H1 (cell line): ENCODE measurements at regions not wholly inside any gene's neighbourhood (a gene's known extent, or its start where the extent isn't known, plus 50 kb on each side); places are given as distances from the start of the nearest gene placed in this dataset.

Source experiments
- CTCF ChIA-PET: fragments of 300-600 bp; sonication (Branson Sonifier 250); formaldehyde crosslinking; loops from one replicate; lab custom pipeline; 2021; ENCODE audit not compliant: partially characterized antibody; lab: Charles Lee
- POLR2A ChIA-PET: fragments of 300-600 bp; sonication (Branson Sonifier 250); formaldehyde crosslinking; loops from one replicate; lab custom pipeline; 2021; ENCODE audit warnings: inconsistent platforms; ENCODE audit not compliant: partially characterized antibody; lab: Charles Lee
- DNase-seq, 2 experiments: peaks; one replicate each; pipeline versions ENCODE4 v3.0.0 to v3.0.0-alpha.2; 2010 to 2022; ENCODE audit warnings: low spot score in 2 of 2, low read depth in 1 of 2, mixed read lengths in 1 of 2
- FAIRE-seq: peaks from 2 replicates; lab custom pipeline; 2011; peaks lifted over from hg19 to GRCh38; lab: Jason Lieb, UNC
- H2AFZ ChIP-seq: 2 replicates; pipeline ENCODE4 v1.8.1; 2012; ENCODE audit warnings: low read length, inconsistent platforms
- H2AK5ac ChIP-seq: 2 replicates; pipeline ENCODE4 v1.6.1; 2013; ENCODE audit warnings: low read depth, low read length
- H2BK120ac ChIP-seq: replicated peaks from 2 replicates; pipeline ENCODE3; 2013; ENCODE audit warnings: low read depth, low read length, inconsistent platforms
- H2BK12ac ChIP-seq: 2 replicates; pipeline ENCODE4 v1.6.1; 2013; ENCODE audit warnings: low read depth, low read length
- H2BK15ac ChIP-seq: 2 replicates; pipeline ENCODE4 v1.6.1; 2013; ENCODE audit warnings: low read length
- H2BK20ac ChIP-seq: 2 replicates; pipeline ENCODE4 v1.6.1; 2013; ENCODE audit warnings: low read length
- H2BK5ac ChIP-seq: 2 replicates; pipeline ENCODE4 v1.6.1; 2013; ENCODE audit warnings: low read depth, low read length
- H3K14ac ChIP-seq: 2 replicates; pipeline ENCODE4 v1.6.1; 2013; ENCODE audit warnings: inconsistent platforms; ENCODE audit not compliant: insufficient read length
- H3K18ac ChIP-seq: 2 replicates; pipeline ENCODE4 v1.6.1; 2013; ENCODE audit warnings: low read length; ENCODE audit errors: extremely low read depth
- H3K23ac ChIP-seq: 2 replicates; pipeline ENCODE4 v1.6.1; 2013; ENCODE audit warnings: inconsistent platforms; ENCODE audit not compliant: insufficient read length
- H3K23me2 ChIP-seq: 2 replicates; pipeline ENCODE4 v1.6.1; 2013; ENCODE audit warnings: low read depth, low read length
- H3K27ac ChIP-seq: 2 replicates; pipeline ENCODE4 v1.6.1; 2011; ENCODE audit warnings: low read depth, low read length, inconsistent platforms
- H3K27me3 ChIP-seq, 4 experiments: replicated peaks in 1 of 4; 1 replicate in 1 of 4; 2 replicates in 3 of 4; pipeline versions ENCODE4 v1.6.1 to v1.8.1; 2011 to 2013; ENCODE audit warnings: low read length in 3 of 4, mild to moderate bottlenecking in 3 of 4, inconsistent platforms in 2 of 4, mixed read lengths in 2 of 4, moderate library complexity in 1 of 4; ENCODE audit not compliant: control insufficient read depth in 3 of 4, insufficient read depth in 3 of 4; ENCODE audit errors: extremely low read depth in 1 of 4
- H3K36me3 ChIP-seq, 4 experiments: 2 replicates each; pipeline versions ENCODE4 v1.6.1 to v1.8.1; 2011 to 2013; ENCODE audit warnings: mild to moderate bottlenecking in 4 of 4, low read length in 3 of 4, moderate library complexity in 2 of 4, control low read depth in 1 of 4, inconsistent platforms in 1 of 4; ENCODE audit not compliant: insufficient read depth in 4 of 4, control insufficient read depth in 2 of 4
- H3K4ac ChIP-seq: replicated peaks from 2 replicates; pipeline ENCODE3; 2013; ENCODE audit warnings: low read length, low read depth, mixed read lengths, inconsistent platforms; ENCODE audit not compliant: insufficient read length
- H3K4me1 ChIP-seq, 4 experiments: replicated peaks in 1 of 4; 1 replicate in 1 of 4; 2 replicates in 3 of 4; pipeline versions ENCODE4 v1.6.1 to v1.8.1; 2011 to 2013; ENCODE audit warnings: low read length in 3 of 4, inconsistent platforms in 2 of 4, mixed read lengths in 1 of 4; ENCODE audit not compliant: insufficient read depth in 4 of 4, control insufficient read depth in 3 of 4
- H3K4me2 ChIP-seq, 2 experiments: 2 replicates each; pipeline versions ENCODE4 v1.6.1 to v1.8.1; 2011 to 2013; ENCODE audit warnings: low read depth in 2 of 2, low read length in 2 of 2, control low read depth in 1 of 2, inconsistent platforms in 1 of 2, mild to moderate bottlenecking in 1 of 2; ENCODE audit not compliant: insufficient read depth in 1 of 2
- H3K4me3 ChIP-seq, 4 experiments: fragments of 200-600, 300-600 bp in 1 of 4; sonication (generic), shearing (Covaris generic), sonication (Bioruptor Twin) in 1 of 4; 2 replicates each; pipeline versions ENCODE4 v1.5.1 to v1.8.1; 2011 to 2016; ENCODE audit warnings: low read length in 4 of 4, low read depth in 3 of 4, control low read depth in 2 of 4, inconsistent platforms in 2 of 4, mild to moderate bottlenecking in 2 of 4, mixed read lengths in 1 of 4, moderate library complexity in 1 of 4; ENCODE audit not compliant: insufficient read depth in 2 of 4; ENCODE audit errors: extremely low read depth in 1 of 4
- H3K56ac ChIP-seq: replicated peaks from 2 replicates; pipeline ENCODE3; 2013; ENCODE audit warnings: low read depth, mild to moderate bottlenecking, mixed read lengths, low read length, inconsistent platforms; ENCODE audit not compliant: insufficient read length
- H3K79me1 ChIP-seq: 2 replicates; pipeline ENCODE4 v1.6.1; 2013; ENCODE audit warnings: low read depth, low read length, control low read depth
- H3K79me2 ChIP-seq, 2 experiments: 2 replicates each; pipeline versions ENCODE4 v1.6.1 to v1.8.1; 2012 to 2013; ENCODE audit warnings: low read length in 2 of 2, mild to moderate bottlenecking in 2 of 2, inconsistent platforms in 1 of 2; ENCODE audit not compliant: insufficient read depth in 2 of 2, control insufficient read depth in 1 of 2
- H3K9ac ChIP-seq, 4 experiments: replicated peaks in 1 of 4; 1 replicate in 1 of 4; 2 replicates in 3 of 4; pipeline versions ENCODE4 v1.6.1 to v1.8.1; 2011 to 2013; ENCODE audit warnings: low read depth in 3 of 4, low read length in 3 of 4, control low read depth in 2 of 4, mild to moderate bottlenecking in 2 of 4, moderate library complexity in 2 of 4, inconsistent platforms in 1 of 4; ENCODE audit errors: extremely low read depth in 1 of 4
- H3K9me3 ChIP-seq, 2 experiments: 2 replicates each; pipeline versions ENCODE4 v1.6.1 to v1.8.1; 2012 to 2013; ENCODE audit warnings: mild to moderate bottlenecking in 2 of 2, moderate library complexity in 2 of 2, control low read depth in 1 of 2, inconsistent platforms in 1 of 2, low read depth in 1 of 2, low read length in 1 of 2, mixed read lengths in 1 of 2; ENCODE audit not compliant: insufficient read depth in 2 of 2
- H4K20me1 ChIP-seq, 2 experiments: replicated peaks in 1 of 2; 2 replicates each; pipeline versions ENCODE3 to v1.8.1; 2011 to 2013; ENCODE audit warnings: inconsistent platforms in 2 of 2, low read length in 2 of 2, mild to moderate bottlenecking in 1 of 2; ENCODE audit not compliant: insufficient read depth in 2 of 2, control insufficient read depth in 1 of 2
- H4K5ac ChIP-seq: 2 replicates; pipeline ENCODE4 v1.6.1; 2013; ENCODE audit warnings: low read length, low read depth, mixed read lengths, inconsistent platforms; ENCODE audit not compliant: insufficient read length
- H4K8ac ChIP-seq: 2 replicates; pipeline ENCODE4 v1.8.0; 2013; ENCODE audit warnings: mild to moderate bottlenecking, moderate library complexity, low read length, inconsistent platforms; ENCODE audit not compliant: insufficient read depth; ENCODE audit errors: extremely low read depth
- H4K91ac ChIP-seq: replicated peaks from 2 replicates; pipeline ENCODE3; 2013; ENCODE audit warnings: low read length, mixed read lengths, inconsistent platforms; ENCODE audit not compliant: insufficient read length
- CBX5 ChIP-seq: fragments of 300-800, 300-1000 bp; sonication (generic); IDR thresholded peaks from 2 replicates; pipeline ENCODE4 v1.7.1; 2016; ENCODE audit warnings: antibody characterized with exemption, low read length, low read depth
- CEBPB ChIP-seq: IDR thresholded peaks from 2 replicates; pipeline ENCODE4 v1.6.1; 2012; ENCODE audit warnings: low read depth, low read length
- CHD1 ChIP-seq: IDR thresholded peaks from 2 replicates; pipeline ENCODE4 v1.6.1; 2012; ENCODE audit warnings: low read depth, low read length, improper control_type of control experiment
- CREB1 ChIP-seq: IDR thresholded peaks from 2 replicates; pipeline ENCODE4 v1.6.1; 2012; ENCODE audit warnings: inconsistent platforms
- EGR1 ChIP-seq: IDR thresholded peaks from 2 replicates; pipeline ENCODE4 v1.6.1; 2011; ENCODE audit warnings: low read depth, low read length, borderline replicate concordance
- PHF8 ChIP-seq: fragments of 200-600 bp; sonication (generic); conservative IDR thresholded peaks from 2 replicates; pipeline ENCODE4 v1.7.1; 2012; ENCODE audit warnings: low read depth, mild to moderate bottlenecking, inconsistent platforms, low read length, moderate library complexity
- POLR2AphosphoS5 ChIP-seq: IDR thresholded peaks from 2 replicates; pipeline ENCODE4 v1.6.1; 2011; ENCODE audit warnings: low read depth, low read length
- POU5F1 ChIP-seq: IDR thresholded peaks from 2 replicates; pipeline ENCODE4 v1.6.1; 2011; ENCODE audit warnings: low read depth, mild to moderate bottlenecking, low read length, moderate library complexity
- RBBP5 ChIP-seq: IDR thresholded peaks from 2 replicates; pipeline ENCODE4 v1.7.1; 2012; ENCODE audit warnings: low read depth, mild to moderate bottlenecking, inconsistent platforms, low read length, moderate library complexity, borderline replicate concordance
- RNF2 ChIP-seq: fragments of 200-900, 300-1000 bp; sonication (generic); IDR thresholded peaks from 2 replicates; pipeline ENCODE4 v1.7.1; 2016; ENCODE audit warnings: borderline replicate concordance, low read depth, mild to moderate bottlenecking, antibody characterized with exemption, low read length; ENCODE audit not compliant: poor library complexity, severe bottlenecking; ENCODE audit errors: missing control alignments
- SP4 ChIP-seq: IDR thresholded peaks from 2 replicates; pipeline ENCODE4 v1.6.1; 2012; ENCODE audit warnings: low read length, inconsistent platforms
- SRF ChIP-seq: IDR thresholded peaks from 2 replicates; pipeline ENCODE4 v1.6.1; 2011; ENCODE audit warnings: mild to moderate bottlenecking, low read depth, low read length, moderate library complexity
- WGBS, 2 experiments: shearing (Covaris generic) in 1 of 2; methylation state at CpG; one replicate each; pipeline versions ENCODE4 v1.1.6 to v1.1.7; 2013 to 2015; ENCODE audit warnings: low lambda C conversion rate in 2 of 2, mixed read lengths in 2 of 2, inconsistent platforms in 1 of 2, low coverage in 1 of 2, missing lambda C conversion rate in 1 of 2; ENCODE audit not compliant: insufficient replicate concordance in 2 of 2, insufficient coverage in 1 of 2, insufficient read length in 1 of 2; ENCODE audit errors: extremely low coverage in 1 of 2, missing lambda C conversion rate in 1 of 2; 5-methylcytosine and 5-hydroxymethylcytosine counted together
- TF ChIP-seq, protein P1 (sequence below), 3 experiments: IDR thresholded peaks; 1 replicate in 2 of 3; 2 replicates in 1 of 3; pipeline versions ENCODE4 v1.5.1 to v1.6.1; 2011; ENCODE audit warnings: low read length in 3 of 3, mild to moderate bottlenecking in 3 of 3, inconsistent platforms in 2 of 3, low read depth in 1 of 3, moderate library complexity in 1 of 3; ENCODE audit not compliant: insufficient read depth in 1 of 3; ENCODE audit errors: control extremely low read depth in 1 of 3

DNA sequence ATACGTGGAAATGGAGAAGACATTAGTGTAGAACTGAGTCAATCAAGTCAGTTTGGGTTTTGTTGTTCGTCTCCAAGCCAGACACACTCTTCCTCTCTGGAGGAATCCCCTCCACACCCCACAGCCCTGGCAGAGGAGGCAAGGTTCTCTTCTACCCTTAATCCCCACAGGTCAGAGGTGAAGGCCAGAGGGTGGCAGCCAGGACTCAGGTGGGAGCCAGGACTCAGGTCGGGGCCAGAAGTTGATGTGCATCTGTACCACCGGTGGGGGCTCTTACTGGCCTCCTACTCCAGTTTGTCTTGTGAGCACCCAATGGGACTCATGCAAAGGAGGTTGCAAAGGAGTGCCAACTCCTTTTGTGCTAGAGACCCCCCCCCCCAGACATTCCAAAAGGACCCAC lies 126.4 kb downstream of the TBXT start:
- CTCF ChIA-PET = interaction anchor here (0.8 to 6.4 kb wide), 3 partner anchors 8 to 151 kb away, joined by 3 to 22 read pairs (median 4); no protein-coding TSS in a partner anchor
- Histone ChIP-seq H4K20me1 (no peaks in the 10 kb centered on the region), H3K4me1 (peaks cover 0 to 7% (median 1%) of the 10 kb centered on the region in 4 experiments; a peak in 3 of 7 replicates), H4K5ac (no peak overlapping the region), H2BK5ac (no peak overlapping the region), H3K27me3 (no peaks in the 10 kb centered on the region), H3K56ac (no peak overlapping the region), H3K23me2 (no peaks in the 10 kb centered on the region), H4K8ac (no peak overlapping the region), H3K27ac (no peak overlapping the region), H2BK20ac (no peak overlapping the region; the same call in 1 of the 2 replicates), H2BK12ac (no peak overlapping the region), H3K4me2 (no peak overlapping the region), H3K79me2 (no peaks in the 10 kb centered on the region), H3K23ac (no peak overlapping the region), H3K9me3 (0 out of 4 replicates have a peak, but pooled peaks cover 0 to 3% of the 10 kb centered on the region in 2 experiments), H2BK15ac (no peak overlapping the region), H2AK5ac (no peak overlapping the region), H3K79me1 (no peaks in the 10 kb centered on the region), H3K4ac (no peak overlapping the region), H3K14ac (no peak overlapping the region), H2BK120ac (no peak overlapping the region), H3K9ac (no peak overlapping the region), H3K4me3 (no peak overlapping the region), H3K36me3 (no peaks in the 10 kb centered on the region), H2AFZ (no peak overlapping the region), H4K91ac (no peak overlapping the region), H3K18ac (no peak overlapping the region)
- POLR2A ChIA-PET = no interaction called here
- FAIRE-seq (no peak), DNase-seq (no peak)
- 88% methylated on average over 4 of the region's 4 CpGs; no CpG with 5 or more reads in 1 of the 2 experiments for WGBS, 2 experiments
- TF ChIP-seq, protein P1, sequence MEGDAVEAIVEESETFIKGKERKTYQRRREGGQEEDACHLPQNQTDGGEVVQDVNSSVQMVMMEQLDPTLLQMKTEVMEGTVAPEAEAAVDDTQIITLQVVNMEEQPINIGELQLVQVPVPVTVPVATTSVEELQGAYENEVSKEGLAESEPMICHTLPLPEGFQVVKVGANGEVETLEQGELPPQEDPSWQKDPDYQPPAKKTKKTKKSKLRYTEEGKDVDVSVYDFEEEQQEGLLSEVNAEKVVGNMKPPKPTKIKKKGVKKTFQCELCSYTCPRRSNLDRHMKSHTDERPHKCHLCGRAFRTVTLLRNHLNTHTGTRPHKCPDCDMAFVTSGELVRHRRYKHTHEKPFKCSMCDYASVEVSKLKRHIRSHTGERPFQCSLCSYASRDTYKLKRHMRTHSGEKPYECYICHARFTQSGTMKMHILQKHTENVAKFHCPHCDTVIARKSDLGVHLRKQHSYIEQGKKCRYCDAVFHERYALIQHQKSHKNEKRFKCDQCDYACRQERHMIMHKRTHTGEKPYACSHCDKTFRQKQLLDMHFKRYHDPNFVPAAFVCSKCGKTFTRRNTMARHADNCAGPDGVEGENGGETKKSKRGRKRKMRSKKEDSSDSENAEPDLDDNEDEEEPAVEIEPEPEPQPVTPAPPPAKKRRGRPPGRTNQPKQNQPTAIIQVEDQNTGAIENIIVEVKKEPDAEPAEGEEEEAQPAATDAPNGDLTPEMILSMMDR (IDR thresholded peaks at IDR 0.05; ENCODE audit: control extremely low read depth in 1 of 3, insufficient read depth in 1 of 3, low read depth in 1 of 3, low read length in 3 of 3) = no peak
- TF ChIP-seq POLR2AphosphoS5 (no peak), CEBPB (no peak), CBX5 (no peak), PHF8 (no peak), EGR1 (no peak), SRF (no peak), SP4 (no peak), CREB1 (no peak), POU5F1 (no peak), CHD1 (no peak), RNF2 (no peak), RBBP5 (no peak)
